SK-N-SH (cell line): ENCODE measurements at regions not wholly inside any gene's neighbourhood (a gene's known extent, or its start where the extent isn't known, plus 50 kb on each side); places are given as distances from the start of the nearest gene placed in this dataset.

Source experiments
- CTCF ChIP-seq: fragments of 200-600 bp; sonication (generic); IDR thresholded peaks from 2 replicates; pipeline ENCODE4 v1.6.1; 2017; ENCODE audit warnings: antibody characterized with exemption, mild to moderate bottlenecking, moderate library complexity
- EP300 ChIP-seq, 2 experiments: IDR thresholded peaks; 2 replicates each; pipeline versions ENCODE4 v1.4.0 to v1.6.1; 2012; ENCODE audit warnings: borderline replicate concordance in 1 of 2, low read depth in 1 of 2, low read length in 1 of 2
- EZH2phosphoT487 ChIP-seq: fragments of 200-600 bp; sonication (generic); IDR thresholded peaks from 2 replicates; pipeline ENCODE4 v1.6.1; 2017; ENCODE audit warnings: low read depth, mixed run types, mild to moderate bottlenecking, antibody characterized with exemption, moderate library complexity, borderline replicate concordance
- GABPA ChIP-seq: IDR thresholded peaks from 2 replicates; pipeline ENCODE4 v1.4.0; 2012; ENCODE audit warnings: low read depth, mild to moderate bottlenecking
- POLR2AphosphoS5 ChIP-seq: IDR thresholded peaks from 2 replicates; pipeline ENCODE4 v1.6.1; 2012; ENCODE audit warnings: low read depth, low read length
- RAD21 ChIP-seq: IDR thresholded peaks from 2 replicates; pipeline ENCODE4 v1.6.1; 2012; ENCODE audit warnings: mild to moderate bottlenecking, low read length
- SIN3A ChIP-seq: IDR thresholded peaks from 2 replicates; pipeline ENCODE4 v1.6.1; 2012; ENCODE audit warnings: low read depth, mild to moderate bottlenecking, low read length, moderate library complexity, borderline replicate concordance
- TAF1 ChIP-seq: IDR thresholded peaks from 2 replicates; pipeline ENCODE4 v1.6.1; 2012; ENCODE audit warnings: low read depth, mild to moderate bottlenecking, low read length, moderate library complexity, borderline replicate concordance
- TEAD4 ChIP-seq: IDR thresholded peaks from 2 replicates; pipeline ENCODE4 v1.4.0; 2012; ENCODE audit warnings: mild to moderate bottlenecking, borderline replicate concordance; ENCODE audit not compliant: insufficient read depth
- USF1 ChIP-seq: IDR thresholded peaks from 2 replicates; pipeline ENCODE4 v1.4.0; 2012; ENCODE audit warnings: low read depth, borderline replicate concordance
- USF2 ChIP-seq: fragments of 150-350 bp; IDR thresholded peaks from 2 replicates; pipeline ENCODE4 v1.6.1; 2017; ENCODE audit warnings: antibody characterized with exemption, low read length, low read depth, borderline replicate concordance

GRCh38 chr17:72359811-72360210, 239.0 kb downstream of the SOX9 start:
- TF ChIP-seq GABPA (no peak), POLR2AphosphoS5 (no peak), TEAD4 (no peak), USF1 (no peak), TAF1 (no peak), EZH2phosphoT487 (no peak), CTCF (no peak), USF2 (no peak), RAD21 (no peak), EP300 (IDR thresholded peaks at IDR 0.05; ENCODE audit: borderline replicate concordance in 1 of 2, low read depth in 1 of 2, low read length in 1 of 2) (no peak), SIN3A (no peak)
